PC-9 (cell line): ENCODE measurements at regions not wholly inside any gene's neighbourhood (a gene's known extent, or its start where the extent isn't known, plus 50 kb on each side); places are given as distances from the start of the nearest gene placed in this dataset.

Experiments
- CTCF ChIP-seq: fragments of 200-600 bp; sonication (generic); conservative IDR thresholded peaks from 2 replicates; pipeline ENCODE4 v1.6.1; 2017; ENCODE audit warnings: mixed run types, antibody characterized with exemption, mild to moderate bottlenecking, moderate library complexity
- EZH2 ChIP-seq: fragments of 200-600 bp; sonication (generic); IDR thresholded peaks from 2 replicates; pipeline ENCODE4 v1.8.0; 2017; ENCODE audit warnings: antibody characterized with exemption, low read depth

- no peak for TF ChIP-seq CTCF
- TF ChIP-seq EZH2: no peak
These were observed 466.9 kb upstream of the LRRC4C start for GRCh38 chr11:41926339-41926738.
